22Rv1 (cell line): ENCODE measurements at regions not wholly inside any gene's neighbourhood (a gene's known extent, or its start where the extent isn't known, plus 50 kb on each side); places are given as distances from the start of the nearest gene placed in this dataset.

Experiments
- H3K27ac ChIP-seq: fragments of 450-650 bp; 2 replicates; pipeline ENCODE4 v1.5.1; 2017
- CTCF ChIP-seq: fragments of 450-650 bp; IDR thresholded peaks from 2 replicates; pipeline ENCODE4 v1.5.1; 2017; ENCODE audit warnings: mild to moderate bottlenecking
- ZFX ChIP-seq: fragments of 450-650 bp; IDR thresholded peaks from 2 replicates; pipeline ENCODE4 v1.6.1; 2017; ENCODE audit warnings: antibody characterized with exemption, borderline replicate concordance

GRCh38 chr2:341912-342311 lies 54.0 kb upstream of the ALKAL2 start:
- TF ChIP-seq CTCF, result no peak
- H3K27ac ChIP-seq, result no peak overlapping the region

- no peak overlapping the region for H3K27ac ChIP-seq
- TF ChIP-seq CTCF (no peak), ZFX (no peak)
Observed at GRCh38 chr2:341017-341542, 53.2 kb upstream of the ALKAL2 start.
